GM18867 (cell line): ENCODE measurements at regions not wholly inside any gene's neighbourhood (a gene's known extent, or its start where the extent isn't known, plus 50 kb on each side); places are given as distances from the start of the nearest gene placed in this dataset.

Source experiments
- ATAC-seq: cut with Tn5 transposase; IDR thresholded peaks from one replicate; pipeline ENCODE4 v1.9.1; 2021; ENCODE audit warnings: mild to moderate bottlenecking, moderate library complexity; ENCODE audit not compliant: unreplicated experiment

DNA sequence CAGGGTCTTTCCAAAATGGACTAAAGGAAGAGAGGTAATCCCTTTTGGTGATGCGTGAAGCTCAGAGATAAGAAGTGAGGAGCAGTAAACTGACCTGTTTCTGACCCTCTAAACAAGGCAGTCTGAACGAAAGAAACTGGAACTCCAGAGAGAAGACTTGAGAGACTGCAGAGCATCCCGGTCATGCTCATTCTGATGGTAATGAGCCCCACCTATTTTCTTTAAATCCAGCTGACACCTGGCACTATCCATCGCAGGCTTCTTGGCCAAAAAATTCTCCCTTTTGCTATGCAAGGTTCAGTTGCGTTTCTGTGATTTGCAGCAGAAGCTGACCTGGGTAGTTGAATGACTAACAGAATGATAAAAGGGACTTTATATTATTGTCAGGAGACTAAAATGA, 105.9 kb upstream of the KCNK2 start:
- ATAC-seq, result no peak

DNA sequence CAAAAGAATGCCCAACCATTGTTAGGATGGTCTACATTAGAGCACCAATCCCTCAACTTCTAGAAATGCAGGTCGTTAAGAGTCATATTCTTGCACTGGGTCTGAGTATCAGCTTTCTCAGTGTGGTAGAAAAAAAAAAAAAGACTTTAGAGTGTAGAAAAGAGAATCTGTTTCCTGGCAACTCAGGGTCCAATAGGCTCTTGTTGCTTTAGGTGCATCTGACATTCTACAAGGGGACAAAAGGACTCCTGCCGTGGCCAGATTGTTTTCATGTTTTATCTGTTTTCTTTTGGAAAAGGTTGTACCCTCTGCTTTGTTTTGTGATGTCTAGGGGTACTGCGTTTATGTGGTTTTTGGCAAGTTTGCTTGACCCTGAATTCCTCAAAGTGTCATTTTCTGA, 105.4 kb upstream of the KCNK2 start:
- no peak for ATAC-seq

DNA sequence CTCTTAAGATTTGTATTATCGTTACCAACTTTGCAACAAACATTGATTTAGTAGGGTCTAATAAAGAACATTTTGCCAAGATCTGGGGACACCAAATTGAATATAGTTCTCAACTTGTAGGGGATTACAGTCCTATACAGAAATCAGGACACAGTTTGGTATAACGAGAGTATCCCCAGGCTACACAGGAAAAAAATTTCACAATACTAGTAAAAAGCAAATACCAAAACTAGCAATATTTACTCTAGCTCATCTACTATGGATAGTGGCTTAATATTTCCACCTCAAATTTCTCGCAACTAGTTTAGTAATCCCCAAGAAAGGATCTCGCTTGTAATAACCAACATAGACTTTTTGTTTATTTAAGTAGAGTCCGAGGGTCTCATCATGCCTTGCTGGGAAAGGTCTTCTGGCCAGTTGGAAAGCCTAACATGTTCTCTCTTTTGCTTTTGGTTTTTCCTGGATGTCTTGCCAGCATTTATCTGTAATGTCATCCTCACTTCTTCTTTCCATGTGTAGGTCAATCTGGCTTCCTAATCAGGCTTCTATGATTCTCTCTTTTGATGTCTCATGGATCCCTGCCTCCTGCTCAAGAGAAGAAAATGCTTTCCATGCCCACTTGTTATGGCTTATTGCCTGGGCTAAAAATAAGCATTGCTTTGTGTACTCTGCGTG, 104.7 kb upstream of the KCNK2 start:
- no peak for ATAC-seq

DNA sequence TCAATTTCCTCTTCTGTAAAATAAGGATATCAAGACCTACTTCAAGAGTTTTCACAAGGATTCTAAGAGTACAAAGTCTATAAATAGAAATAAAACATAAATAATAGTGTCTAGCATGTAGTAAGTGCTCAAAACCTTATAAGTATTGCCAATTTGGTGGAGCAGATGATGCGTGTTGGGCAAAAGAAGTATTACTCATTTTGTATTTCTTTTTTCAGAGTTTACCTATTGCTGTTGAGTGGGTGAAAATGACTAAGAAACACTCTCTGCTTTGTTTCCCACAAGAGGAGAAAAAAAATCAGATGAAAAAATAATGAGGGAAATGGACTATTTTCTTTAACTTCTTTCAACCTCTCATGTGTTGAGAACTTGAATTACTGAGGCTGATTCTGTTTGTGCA, 103.3 kb upstream of the KCNK2 start:
- ATAC-seq, result no peak

DNA sequence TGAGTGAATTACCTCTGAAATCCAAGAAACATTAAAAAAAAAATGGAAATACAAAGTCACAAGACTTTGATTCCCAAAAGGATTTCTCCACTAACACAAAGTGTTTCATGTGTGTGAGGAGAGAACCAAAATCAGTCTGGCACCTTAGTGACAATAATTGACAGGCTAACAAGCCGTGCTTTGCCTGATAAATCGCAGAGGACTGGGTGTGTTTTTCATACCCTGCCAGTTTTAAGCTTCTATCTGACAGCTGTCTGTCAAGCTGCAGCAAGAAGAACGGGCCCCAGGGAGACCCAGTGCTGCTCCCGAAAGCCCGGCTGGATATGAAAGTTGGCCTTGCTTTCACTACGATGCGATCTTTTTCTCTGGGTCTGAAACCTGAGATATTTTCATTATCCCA, 101.6 kb upstream of the KCNK2 start:
- no peak for ATAC-seq

DNA sequence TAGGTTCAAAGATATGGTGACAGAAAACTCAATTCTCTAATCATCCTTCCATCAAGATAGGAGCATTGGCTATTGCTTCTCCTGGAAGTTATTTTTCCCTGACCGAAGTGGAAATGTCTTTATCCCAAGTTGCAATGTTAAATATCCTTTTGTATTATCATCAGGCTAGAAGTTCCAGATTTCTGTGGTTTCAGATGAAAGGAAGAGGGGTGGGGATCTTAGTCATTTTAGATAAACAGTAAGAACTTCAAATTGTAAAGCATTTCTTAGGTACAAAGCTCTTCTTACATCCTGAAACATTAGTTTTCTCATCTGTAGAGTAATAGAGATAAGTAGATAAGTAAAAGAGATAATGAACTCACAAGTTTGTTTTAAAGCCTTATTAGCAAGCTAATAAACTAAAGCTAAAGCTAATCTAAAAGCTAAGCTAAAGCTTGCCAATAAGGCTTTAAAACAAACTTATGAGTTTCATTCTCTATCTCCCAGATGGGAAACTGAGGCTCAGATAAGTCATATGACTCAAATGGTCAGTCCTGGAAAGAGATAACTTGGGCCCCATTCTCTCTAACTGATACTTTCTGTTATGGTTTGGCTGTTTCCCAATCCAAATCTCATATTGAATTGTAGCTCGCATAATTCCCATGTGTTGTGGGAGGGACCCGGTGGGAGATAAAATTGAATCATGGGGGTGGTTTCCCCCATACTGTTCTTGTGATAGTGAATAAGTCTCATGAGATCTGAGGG, 99.2 kb upstream of the KCNK2 start:
- ATAC-seq, result peak; percentile 74

DNA sequence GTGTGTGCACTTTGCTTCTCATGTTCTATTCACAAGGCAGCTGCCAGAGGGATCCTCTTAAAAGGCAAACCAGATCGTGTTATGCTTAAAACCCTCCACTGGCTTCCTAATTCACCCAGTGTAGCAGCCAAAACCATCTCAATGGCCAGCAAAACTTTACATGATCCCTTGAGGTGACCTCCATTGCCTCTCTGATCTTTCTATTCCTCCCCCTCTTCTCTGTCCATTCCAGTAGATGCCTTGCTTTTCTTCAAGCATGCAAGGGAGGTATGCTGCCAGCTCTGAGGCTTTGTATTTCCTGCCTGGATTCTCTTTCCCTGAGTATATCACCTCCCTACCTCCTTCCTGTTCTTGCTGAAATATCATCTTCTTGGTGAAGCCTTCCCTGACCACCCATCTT, 93.2 kb upstream of the KCNK2 start:
- no peak for ATAC-seq

DNA sequence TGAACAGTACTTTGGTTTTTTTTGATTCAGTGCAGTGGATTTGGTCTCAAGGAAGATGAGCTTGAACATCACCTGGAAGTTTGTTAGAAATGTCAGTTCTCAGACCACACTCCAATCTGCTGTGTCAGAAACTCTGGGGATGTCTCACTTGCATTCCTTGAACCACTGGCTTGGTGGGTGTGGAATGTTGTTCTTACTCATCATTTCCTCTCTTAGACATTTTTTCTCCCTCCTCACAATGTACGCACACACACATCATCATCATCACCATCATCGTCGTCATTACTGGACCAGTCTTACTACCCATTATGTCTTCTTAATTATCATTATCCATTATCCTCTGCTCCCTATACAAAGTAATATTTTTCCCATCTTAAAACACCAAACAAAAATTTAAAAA, 91.9 kb upstream of the KCNK2 start:
- no peak for ATAC-seq

DNA sequence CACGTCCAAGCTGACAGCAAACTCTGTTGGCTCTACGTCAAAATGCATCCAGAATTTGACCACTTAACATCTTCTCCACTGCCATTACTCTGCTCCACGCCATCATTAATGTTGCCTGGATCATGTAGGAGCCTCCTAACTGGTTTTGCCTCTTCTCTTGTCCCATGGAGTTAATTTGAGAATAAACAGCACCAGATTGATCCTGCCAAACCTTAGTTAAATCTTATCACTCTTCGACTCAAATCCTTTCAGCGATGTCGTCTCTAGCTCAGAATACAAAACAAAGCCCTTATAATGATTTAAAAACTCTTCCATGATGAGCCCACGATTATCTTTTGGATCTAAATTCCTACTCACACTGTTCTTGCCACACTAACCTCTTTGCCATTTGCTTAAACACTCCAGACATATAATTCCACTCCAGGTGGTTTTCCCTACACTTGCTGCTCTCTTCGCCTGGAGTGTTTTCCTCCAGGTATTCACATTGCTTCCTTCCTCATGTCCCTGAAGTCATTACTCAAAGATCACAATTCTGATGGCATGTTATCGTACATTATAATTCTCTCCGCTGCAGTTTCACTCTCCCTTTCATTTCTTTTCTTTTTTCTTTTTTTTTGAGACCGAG, 90.7 kb upstream of the KCNK2 start:
- no peak for ATAC-seq

DNA sequence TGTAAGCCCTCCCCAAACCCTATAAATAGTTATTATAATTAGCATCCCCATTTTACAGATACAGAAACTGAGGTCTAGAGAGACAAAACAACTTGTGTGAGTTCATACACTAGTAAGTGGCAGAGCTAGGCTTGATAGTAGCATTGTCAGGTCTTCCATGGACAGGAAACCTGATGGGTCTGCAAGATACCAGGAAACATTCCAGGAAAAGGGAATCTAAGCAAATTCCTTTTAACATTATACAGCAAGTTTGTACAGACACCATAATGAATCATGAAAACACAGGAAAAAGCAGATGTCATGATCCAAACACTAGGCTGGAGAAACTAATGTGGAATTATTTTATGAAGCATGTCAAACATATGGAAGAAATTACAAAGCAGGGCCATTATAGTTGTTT, 89.1 kb upstream of the KCNK2 start:
- no peak for ATAC-seq

DNA sequence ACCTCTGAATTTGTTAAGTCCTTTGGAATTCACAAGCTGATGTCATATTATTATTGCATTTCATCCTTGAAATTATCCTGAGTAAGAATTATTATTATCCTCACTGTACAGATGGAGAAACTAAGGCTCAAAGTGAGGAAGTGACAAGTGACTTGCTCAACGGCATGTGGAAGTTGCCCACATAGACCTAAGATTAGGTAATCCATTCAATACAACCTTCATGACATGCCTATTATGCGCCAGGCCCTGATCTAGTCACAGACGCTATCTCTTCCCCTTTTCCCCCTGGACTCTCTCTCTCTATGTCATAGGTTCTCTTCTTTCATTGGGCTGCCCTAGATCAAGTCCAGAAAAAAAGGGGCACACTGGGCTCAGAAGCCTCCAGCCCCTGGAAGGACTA, 84.9 kb upstream of the KCNK2 start:
- ATAC-seq, result no peak

DNA sequence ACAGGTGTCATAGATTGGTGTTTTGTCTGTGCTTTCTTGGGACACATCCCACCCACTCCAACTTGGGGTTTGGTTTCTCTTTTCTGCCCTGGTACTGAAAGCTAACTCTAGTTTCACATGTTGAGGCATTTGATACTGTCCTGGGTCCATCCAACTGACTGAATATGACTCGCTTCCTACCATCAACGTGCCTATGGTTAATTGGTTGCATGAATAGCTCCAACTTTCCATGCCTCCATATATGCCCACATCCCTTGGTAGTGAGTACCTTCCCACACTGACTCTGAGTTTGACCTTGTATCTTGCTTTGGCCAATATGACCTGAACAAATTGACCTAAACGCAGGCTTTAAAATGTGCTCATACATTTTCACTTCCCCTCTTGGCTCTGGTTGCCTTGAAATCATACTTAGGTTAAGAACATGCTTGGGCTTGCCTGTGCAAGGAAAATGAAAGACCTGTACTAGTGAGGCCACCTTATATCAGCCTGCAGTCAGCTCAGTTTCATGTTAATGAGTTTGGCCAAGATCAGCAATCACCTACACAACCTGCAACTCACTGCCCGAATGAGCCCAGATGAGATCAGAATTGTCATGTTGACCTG, 81.0 kb upstream of the KCNK2 start:
- peak; percentile 95 for ATAC-seq

DNA sequence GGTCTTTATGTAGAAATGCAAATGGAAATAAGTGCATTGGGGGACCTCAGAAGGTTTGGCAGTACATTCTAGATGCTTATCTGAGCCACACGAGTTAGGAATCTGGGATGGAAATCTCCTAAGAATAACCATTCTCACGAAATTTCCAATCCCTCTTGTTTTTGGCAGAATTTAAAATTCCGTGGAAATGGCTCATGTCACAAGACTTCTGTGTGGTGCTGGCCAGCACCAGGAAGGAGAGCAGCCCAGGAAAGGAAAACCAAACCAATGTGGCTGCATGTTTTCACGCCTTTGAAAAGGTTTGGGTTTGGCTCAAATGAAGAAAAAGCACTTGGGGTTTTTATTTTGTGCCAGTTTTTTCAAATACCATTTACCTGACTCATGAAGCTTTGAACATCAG, 80.1 kb upstream of the KCNK2 start:
- ATAC-seq, result no peak

DNA sequence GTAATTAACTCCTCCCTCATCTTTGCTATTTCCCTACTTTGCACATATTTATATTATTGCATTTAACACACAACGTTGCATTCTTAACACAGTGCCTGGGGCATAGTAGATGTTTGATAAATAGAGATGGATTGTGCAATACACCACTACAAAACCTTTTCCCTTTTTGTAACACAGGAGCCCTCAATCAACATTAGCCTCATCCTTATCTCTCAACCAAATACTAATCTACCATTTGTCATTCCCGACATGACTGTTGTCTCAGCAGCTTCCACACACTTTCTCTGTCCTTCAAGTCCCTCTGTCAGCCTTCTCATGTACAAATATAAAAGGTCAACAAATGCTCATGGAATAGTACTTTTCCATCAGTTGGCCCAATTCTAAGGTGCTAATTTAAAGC, 78.9 kb upstream of the KCNK2 start:
- no peak for ATAC-seq

DNA sequence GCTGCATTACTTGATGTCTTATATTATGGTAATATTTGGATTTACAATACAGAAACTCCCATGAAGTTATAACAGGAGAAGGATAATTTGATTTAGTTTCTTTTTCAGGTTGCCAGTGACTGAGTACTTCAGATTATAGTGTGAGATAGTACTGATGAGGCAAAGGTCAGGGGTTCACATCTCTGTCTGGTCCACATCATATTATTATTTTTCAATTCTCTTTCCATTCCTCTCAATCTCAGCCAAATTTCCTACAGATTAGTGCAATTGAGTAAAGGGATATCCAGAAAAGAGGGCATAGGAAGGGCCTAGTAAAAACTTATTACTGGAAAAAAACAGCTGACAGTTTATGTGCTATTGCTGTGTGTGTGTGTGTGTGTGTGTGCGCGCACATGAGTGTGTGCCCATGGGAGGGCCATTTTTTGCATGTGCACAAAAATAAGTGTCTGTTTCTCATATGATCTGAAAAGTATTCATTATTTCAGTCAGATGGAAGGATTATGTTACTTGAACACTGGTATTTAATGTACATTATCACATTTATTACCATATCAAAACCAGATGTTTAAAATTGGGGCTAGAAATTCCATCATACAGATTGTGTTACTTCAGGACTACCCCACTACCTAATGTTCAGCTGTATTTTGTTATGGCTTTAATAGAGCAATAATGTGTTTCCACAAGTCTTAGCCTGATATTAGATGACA, 78.3 kb upstream of the KCNK2 start:
- ATAC-seq, result no peak

DNA sequence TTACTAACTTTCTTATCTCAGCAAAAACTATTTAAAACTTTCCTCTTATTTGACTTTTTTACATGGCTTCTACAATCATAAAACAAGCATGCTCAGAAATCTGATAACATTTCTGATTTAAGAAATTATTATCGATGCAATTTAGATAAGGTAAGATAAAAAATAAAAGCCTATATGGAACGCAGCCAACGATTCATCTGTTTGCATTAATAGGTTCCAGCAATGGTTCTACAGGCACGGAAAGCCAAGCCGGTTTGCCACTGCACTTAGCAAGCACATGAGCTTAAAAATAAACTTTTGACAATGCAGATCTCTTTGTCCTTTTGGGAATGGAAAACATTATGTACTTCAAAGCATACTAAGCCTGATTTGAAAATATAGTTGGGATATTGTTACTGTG, 77.5 kb upstream of the KCNK2 start:
- ATAC-seq, result no peak

DNA sequence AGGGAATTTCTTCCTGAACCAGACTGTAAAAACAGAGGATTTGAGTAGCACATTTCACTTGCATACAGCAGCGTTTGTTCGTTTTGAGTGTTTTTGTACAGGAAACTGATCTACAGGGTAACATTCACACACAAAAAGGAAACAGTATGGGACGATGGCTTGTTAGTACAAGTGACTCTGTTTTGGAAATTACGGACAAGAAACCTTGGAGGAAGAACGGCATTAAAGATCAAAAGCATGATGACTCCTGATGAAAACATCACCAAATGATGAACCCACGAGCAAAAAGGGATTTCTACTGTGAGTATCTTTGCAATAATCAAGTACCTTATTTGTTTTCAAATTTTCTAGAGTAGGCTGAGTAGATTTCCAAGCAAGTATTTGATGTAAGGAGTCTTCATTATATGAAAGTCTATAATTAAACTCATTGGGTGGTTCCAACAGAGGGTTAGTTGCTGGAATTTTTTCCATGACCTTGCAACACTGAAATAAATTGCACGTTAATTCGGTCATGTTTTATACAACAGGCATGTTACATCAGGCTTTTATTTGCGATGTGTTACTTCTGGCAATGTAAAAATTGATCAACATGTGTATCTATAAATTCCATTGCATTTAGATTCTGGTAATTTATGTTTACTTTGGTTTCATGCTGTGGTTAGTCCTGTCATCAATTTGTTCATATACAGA, 76.7 kb upstream of the KCNK2 start:
- ATAC-seq, result no peak

DNA sequence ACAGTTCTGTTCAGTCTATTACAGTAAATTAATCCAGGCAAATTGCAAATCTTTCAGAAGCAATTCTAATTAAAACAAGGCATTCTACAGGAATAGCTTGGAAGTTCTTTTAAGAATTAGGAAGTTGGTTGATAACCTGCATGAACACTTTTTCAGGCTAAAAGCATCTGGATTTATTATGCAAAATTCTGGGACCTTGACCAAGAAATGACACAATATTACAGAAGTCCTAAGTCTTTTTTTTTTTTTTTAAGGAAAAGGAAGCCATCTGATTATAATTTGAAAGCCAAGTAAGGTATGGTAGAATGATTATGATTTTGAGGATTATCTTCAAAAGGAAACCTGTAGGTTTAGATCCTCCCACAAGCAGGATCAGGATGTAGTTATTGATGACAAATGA, 74.7 kb upstream of the KCNK2 start:
- ATAC-seq, result no peak

DNA sequence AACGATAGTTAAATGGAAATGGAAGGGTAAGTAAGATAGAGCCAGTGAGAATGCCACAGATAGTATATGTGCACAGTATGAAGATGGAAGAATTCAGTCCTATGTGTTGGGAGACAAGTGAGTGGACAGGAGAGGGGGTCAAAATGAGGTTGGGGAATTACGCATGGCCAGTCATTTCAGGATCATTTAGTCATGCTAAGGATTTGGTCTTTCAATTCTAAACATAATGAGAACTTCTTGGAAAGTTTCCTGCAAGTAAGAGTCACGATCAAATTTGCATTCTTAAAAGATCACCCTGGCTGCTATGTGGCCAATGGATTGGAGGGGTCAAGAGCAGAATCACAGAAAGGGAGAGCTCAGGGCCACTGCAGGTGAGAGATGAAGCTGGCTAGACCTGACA, 64.0 kb upstream of the KCNK2 start:
- no peak for ATAC-seq

DNA sequence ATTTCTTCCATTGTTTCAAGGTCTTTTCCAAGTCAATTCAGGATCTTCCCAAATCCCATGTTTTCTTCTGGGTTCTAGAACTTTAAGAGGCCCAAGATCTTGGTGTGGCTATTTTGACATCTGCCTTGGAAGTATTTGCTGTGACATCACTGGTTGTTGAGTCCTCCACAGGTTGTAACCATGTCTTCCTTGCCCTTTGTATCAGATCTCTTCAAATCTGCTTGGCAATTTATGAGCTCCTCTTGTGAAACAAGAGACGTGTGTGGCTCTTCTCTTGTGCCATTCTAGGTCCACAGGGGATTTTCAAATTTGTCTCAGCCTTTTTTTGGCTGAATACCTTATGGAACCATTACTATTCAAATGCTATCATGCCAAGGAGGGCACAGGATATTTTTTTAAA, 60.3 kb upstream of the KCNK2 start:
- ATAC-seq, result no peak

DNA sequence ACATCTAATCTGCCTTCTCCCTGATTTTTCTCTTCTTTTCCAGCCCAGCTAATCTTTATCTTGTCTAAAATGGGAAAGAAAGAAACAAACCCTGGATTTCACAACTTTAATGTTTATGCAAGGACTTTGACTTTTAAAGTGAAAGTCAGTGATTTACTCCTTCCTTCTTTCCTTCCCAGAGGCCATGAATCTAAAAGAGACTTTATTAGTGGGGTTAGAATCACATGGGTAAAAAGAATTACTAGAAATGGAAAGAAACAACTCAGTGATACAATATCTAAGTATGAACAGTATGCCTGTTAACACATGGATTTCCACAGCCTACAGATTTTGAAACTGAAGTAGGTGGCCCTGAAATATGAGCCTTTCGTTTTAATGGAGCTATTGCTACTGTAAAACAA, 59.8 kb upstream of the KCNK2 start:
- ATAC-seq, result no peak
